Glomerular endothelial cell (primary cell): ENCODE measurements at regions not wholly inside any gene's neighbourhood (a gene's known extent, or its start where the extent isn't known, plus 50 kb on each side); places are given as distances from the start of the nearest gene placed in this dataset.
A peak's percentile ranks its signal among the peaks of the same experiment; 100 is the strongest.
"Not testable (repeated sequence)": the region's sequence is repeated elsewhere in the genome, so short reads cannot be mapped to it uniquely, and the experiment has no call there.

Experiments
- DNase-seq: peaks from one replicate; pipeline ENCODE4 v3.0.0-alpha.2; 2011; ENCODE audit warnings: low read depth, low spot score; ENCODE audit errors: extremely low read depth

DNA sequence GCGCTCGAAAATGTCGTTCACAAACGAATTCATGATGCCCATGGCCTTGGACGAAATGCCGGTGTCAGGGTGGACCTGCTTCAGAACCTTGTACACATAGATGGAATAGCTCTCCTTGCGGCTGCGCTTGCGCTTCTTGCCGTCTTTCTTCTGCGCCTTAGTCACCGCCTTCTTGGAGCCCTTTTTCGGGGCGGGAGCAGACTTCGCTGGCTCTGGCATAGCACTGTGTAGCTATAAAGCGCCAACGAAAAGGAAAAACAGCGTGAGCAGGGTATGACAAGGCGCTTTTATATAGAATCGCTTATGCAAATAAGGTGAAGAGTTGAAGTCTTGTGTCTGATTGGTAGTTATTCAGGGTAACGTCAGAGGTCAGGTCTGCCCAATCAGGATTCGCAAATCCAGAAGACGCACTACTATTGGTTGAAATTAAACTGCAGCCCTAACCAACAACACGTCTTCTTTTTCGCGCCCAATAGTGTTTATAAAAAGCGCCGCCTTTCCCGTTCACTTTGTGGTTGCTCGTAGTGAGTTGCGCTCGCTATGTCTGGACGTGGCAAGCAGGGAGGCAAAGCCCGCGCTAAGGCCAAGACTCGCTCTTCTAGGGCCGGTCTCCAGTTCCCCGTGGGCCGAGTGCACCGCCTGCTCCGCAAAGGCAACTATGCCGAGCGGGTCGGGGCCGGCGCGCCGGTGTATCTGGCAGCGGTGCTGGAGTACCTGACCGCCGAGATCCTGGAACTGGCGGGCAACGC, 114.8 kb upstream of the PRSS16 start:
- DNase-seq: peak; percentile 100

GRCh38 chr6:27133281-27134227, 113.9 kb upstream of the PRSS16 start:
- DNase-seq: no peak

- no peak for DNase-seq
Measured at GRCh38 chr6:27135087-27135657, 112.3 kb upstream of the PRSS16 start.

GRCh38 chr6:27136077-27136644, 111.3 kb upstream of the PRSS16 start:
- no peak for DNase-seq

DNA sequence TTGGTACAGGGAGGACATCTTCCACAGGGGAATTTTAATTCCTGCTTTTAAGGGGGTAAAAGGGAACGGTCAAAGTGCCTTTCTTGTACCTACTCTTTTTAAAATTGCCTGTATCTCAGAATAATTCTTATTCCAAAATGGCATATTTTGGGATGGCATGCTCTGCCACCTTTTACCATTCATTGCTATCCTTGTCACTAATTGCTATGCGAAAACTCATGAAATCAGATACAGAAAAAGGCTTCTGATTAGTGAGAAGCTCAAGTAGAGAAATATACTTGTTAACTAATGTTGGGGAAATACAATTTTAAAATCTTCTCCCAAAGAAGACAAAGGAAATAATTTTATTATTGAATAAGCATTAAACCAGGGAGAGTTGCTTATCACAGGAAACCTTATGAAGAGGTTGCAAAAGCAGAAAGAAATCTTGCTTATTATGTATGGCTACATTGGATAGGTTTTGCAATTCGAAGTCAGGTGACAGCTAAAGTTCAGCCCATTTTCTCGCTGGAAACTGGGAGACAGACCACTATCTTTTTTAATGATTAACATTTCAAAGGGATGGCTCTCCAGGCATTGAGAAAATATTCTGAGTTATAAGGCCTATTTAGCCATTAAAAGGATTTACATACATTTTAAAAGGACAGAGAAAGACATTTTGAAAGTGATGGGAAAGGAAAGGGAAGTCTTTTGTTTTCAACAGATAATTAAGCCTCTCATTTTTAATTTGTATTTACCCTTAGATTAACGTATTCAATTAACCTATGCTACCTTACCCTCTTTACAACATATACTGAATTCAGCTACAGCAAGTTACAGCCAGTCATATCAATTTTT, 110.3 kb upstream of the PRSS16 start:
- DNase-seq: no peak

DNA sequence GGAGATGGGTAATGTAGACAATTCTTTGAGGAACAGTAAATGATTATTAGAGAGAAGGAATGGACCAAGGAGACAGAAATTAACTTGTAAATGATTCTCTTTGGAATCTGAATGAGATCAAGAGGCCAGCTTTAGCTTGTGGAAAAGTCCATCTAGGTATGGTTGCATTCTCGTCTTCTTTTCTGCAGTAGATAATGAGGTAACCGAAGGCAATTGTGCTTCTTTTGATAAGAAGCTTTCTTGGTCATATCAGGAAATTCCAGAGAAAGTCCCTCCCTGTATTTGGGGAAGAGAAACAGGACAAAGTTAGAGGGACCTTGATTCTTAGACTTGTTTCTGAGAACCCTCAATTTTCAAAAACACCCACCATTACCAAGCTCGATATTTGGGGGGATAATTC, 109.1 kb upstream of the PRSS16 start:
- no peak for DNase-seq

- DNase-seq: no peak
Measured at GRCh38 chr6:27138837-27139755, 108.4 kb upstream of the PRSS16 start.

DNA sequence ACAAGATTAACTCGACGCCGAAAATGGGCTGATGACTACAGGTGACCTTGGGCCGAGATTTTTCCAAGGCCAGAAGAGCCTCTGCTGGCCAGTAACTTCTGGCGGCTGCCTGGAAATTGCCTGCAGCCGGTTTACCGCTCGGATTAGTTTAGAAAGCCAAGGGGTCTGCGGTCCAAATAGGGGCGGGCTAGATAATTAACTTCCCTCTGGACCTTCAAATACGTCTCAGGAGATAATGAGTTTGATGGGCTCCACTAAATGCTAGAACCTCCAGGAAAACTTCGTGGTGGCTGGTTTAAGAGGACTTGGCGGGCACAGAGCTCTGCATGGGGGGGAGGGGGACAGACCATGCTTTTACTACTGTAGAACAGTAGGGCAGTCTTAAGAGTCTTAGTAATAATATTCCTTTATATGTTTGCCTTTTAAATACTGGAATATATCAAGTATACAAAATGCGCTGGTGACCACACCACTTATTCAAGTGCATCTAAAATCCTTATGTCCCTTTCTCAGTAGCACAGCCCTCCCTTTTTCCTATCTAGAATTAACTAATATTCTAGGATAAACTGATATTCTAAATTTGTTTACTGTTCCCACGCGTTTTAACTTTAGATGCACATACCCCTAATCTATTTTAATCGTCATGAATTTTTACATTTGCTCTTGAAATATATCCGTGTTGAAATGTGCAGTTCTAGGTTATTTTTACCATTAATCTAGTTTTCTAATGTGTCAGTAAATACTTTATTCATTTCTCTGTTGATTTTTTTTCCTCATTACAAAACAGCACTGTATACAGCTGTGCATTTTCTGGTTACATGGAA, 107.5 kb upstream of the PRSS16 start:
- no peak for DNase-seq

DNA sequence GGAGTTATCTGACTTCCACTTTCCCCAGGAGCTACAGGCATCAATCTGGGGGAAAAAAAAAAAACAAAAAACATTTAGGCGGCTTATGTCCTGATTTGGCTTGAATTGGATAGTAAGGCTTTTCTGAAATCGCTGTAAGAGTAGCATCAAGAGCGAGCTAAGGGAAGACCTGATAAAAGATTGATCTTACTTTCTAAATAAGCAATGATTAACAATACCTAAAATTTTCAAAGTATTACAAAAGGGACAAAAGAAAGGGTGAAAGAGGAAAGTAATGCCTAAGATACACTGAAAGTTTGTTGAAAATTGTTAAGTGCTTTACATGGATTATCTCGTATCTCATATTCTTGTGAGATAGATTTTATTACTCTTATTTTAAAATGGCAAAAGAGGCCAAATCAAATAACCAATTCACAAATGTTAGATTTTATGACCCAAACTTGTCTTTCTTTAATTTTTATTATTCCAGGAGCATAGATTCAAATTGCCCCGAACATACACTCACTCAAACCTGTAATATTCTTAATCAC, 106.4 kb upstream of the PRSS16 start:
- no peak for DNase-seq

DNA sequence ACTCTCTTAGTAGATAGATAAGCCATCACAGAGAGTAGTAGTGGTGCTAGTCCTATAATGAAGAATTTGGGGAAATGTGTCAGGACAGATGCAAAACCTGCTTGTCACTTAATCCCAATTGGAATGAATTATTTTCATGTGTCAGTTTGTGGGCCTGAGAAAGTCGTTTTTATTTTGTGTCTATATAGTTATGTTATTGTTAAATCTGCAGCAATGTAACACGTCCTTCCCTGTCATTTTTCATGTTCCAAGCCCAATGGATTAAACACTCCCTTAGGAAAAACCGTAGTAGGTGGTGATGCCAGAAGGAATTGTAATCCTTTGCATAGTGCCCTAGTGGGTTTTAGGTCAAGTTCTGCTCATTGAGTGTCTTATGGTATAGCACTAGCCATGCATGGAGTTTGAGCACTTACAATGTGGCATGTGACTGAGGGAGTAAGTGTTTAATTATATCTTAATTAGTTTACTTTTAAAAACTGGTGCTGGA, 105.9 kb upstream of the PRSS16 start:
- DNase-seq: no peak

- not testable (repeated sequence) for DNase-seq
Measured at GRCh38 chr6:27143020-27143388, 104.5 kb upstream of the PRSS16 start.

DNA sequence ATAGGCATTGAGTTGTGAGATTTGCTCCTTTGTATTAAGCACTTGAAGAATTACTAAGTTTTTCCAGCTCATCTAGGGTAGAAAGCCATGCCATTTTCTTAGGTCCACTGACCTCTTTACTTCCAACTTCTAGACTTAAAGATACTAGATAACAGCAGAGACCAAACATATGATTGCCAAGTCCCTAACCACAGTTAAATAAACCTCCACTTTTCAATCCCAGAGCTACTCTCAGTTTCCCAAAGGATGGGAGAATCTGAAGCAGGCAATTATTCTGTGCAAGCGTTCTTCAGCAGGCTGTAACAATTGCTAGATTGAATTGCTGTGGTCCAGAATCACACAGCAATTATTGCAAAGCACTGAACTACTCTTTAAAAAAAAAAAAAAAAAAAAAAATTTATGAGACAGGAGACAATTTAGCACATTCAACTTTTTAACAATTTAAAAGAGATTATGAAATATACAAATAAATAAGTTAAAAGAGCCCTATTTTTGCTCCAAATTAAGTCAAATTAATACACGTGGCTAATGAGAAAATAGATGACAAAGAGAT, 104.0 kb upstream of the PRSS16 start:
- DNase-seq: no peak

- DNase-seq: no peak
Measured at GRCh38 chr6:27144740-27145079, 102.8 kb upstream of the PRSS16 start.

- DNase-seq: no peak
Measured at GRCh38 chr6:27145731-27146455, 101.6 kb upstream of the PRSS16 start.

DNA sequence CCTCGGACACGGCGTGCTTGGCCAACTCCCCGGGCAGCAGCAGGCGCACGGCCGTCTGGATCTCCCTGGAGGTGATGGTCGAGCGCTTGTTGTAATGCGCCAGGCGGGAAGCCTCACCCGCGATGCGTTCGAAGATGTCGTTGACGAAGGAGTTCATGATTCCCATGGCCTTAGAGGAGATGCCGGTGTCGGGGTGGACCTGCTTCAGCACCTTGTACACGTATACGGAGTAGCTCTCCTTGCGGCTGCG, 101.1 kb upstream of the PRSS16 start:
- DNase-seq: not testable (repeated sequence)

DNA sequence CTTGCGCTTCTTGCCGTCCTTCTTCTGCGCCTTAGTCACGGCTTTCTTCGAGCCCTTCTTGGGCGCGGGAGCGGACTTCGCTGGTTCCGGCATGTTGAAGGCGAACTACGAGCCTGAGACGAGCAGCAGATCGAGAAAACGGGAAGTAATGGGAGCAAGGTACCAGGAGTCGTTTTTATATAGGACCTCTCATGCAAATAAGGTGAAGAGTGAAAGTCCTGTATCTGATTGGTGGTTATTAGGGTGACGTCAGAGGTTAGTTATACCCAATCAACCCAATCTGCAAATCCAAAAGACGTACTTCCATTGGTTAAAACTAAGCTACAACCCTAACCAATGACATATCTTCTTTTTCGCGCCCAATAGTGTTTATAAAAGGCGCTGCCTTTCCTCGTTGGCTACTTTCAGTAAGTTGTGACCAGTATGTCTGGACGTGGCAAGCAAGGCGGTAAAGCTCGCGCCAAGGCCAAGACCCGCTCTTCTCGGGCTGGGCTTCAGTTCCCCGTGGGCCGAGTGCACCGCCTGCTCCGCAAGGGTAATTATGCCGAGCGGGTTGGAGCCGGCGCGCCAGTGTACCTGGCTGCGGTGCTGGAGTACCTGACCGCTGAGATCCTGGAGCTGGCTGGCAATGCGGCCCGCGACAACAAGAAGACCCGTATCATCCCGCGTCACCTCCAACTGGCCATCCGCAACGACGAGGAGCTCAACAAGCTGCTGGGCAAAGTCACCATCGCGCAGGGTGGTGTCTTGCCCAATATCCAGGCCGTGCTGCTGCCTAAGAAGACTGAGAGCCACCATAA, 100.6 kb upstream of the PRSS16 start:
- DNase-seq: peak; percentile 99

- DNase-seq: no peak
Measured at GRCh38 chr6:27148404-27148795, 99.1 kb upstream of the PRSS16 start.
